ENCODE measurements at regions not wholly inside any gene's neighbourhood (a gene's known extent, or its start where the extent isn't known, plus 50 kb on each side); places are given as distances from the start of the nearest gene placed in this dataset.

- DNase-seq: no peak
Measured at GRCh38 chr10:43985941-43986340, 337.3 kb upstream of the ZNF32 start.

DNA sequence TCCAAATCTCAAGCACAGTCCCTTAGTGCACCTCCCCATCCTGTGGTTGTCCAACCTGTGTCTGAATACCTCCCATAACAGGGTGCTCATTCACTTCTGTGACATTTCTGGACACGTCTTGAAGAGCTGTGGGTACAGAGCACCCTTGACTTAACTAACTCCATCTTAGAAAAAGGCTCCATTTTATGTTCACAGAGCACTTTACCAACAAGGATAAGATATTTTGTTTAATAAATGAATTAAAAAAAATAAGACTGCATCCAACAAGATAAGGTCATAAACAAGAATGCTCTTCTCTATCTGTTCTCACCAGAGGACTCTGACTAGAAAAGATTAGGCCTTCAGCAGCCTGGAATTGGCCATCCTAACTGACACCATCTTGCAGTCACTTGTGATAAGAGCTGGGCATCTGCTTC, 335.2 kb upstream of the ZNF32 start:
- no peak for DNase-seq

GRCh38 chr10:43983405-43983804, 334.7 kb upstream of the ZNF32 start:
- no peak for DNase-seq

DNA sequence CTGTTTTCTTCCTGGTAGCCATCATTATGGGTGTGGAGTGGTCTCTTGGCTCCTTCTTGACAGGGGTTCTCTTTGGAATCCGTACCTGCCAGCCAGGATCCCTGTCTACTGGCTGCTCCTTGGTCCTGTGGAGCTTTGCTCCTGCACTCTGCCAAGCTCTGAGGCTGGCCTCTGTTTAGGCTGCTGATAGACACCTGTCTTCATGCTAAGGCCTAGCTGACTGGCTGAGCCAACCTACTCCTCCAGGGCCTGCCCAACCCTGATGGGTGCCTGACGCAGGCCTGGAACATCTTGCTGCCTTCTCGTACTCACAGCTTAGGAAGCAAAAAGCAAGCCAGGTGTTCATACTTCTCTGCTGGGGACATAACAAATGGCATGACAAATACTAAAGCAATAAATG, 333.6 kb upstream of the ZNF32 start:
- no peak for DNase-seq

GRCh38 chr10:43981696-43982095, 333.0 kb upstream of the ZNF32 start:
- DNase-seq: no peak

- no peak for DNase-seq
Measured at GRCh38 chr10:43981232-43981631, 332.6 kb upstream of the ZNF32 start.

DNA sequence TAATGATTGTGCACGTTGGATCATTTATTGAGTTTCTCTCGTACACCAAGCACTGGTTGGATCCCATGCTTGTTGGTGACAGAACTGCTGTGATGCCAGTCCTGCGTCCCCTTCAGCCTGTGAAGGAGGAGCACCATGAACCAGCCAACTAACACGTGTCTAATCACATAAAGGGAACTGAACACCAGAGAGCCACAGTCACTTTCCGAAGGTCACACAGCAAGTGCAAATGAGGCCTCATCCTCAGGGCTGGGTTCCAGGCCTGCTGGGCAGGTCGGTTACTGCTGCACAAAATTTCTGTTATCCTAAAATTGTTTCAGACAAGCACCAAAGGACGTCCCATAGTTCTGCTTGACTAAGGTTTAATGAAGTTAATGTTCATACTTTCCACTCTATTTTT, 332.0 kb upstream of the ZNF32 start:
- no peak for DNase-seq

DNA sequence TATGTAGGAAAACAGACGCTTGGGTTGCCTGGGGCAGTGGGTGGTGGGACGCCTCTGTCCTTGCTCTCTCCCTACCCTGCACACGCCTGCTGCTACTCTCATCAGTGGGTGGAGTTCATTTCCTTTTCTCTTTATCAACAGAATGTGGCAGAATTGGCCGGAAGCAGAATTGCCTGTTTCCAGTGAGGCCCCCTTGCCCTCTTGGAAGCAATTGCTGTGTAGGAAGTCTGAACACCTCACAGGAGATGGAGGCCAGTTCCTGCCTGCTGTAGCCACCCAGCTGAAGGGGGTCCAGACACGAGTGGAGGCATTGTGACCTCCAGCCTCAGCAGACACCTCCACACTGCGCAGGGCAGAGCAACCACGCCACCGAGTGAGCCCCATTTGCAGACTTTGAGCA, 331.6 kb upstream of the ZNF32 start:
- no peak for DNase-seq

DNA sequence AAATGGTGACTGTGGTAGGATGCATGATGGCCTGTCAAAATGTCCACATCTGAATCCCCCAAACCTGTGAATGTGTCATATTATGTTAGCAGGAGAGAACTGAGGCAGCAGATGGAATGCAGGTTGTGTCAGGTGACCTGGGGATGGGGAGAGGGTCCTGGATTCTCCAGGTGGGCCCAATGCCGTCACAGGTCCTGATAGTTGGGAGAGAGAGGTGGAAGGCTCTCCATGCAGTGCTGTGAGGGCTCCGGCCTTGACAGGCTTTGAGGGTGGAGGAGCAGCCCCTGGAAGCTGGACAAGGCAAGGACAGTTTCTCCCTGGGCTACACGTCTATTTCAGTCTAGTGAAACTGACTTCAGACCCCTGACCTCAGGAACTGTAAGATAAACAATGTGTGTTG, 330.9 kb upstream of the ZNF32 start:
- no peak for DNase-seq

- DNase-seq: no peak
Measured at GRCh38 chr10:43978936-43979335, 330.3 kb upstream of the ZNF32 start.

- DNase-seq: no peak
Measured at GRCh38 chr10:43978091-43978490, 329.4 kb upstream of the ZNF32 start.

DNA sequence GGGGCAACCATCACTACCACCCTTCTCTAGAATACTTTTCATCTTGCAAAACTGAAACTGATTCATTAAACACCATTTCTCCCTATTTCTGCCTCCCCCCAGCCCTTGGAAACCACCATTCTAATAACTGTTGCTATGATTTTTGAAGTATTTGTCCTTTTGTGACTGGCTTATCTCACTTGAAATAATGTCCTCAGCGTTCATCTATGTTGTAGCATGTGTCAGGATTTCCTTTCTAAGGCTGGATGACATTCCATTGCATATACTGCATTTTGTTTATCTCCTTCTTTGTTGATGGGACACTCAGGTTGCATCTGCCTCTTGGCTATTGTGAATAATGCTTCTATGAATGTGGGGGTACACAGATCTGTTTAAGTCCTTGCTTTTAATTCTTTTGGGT, 327.6 kb upstream of the ZNF32 start:
- DNase-seq: no peak

GRCh38 chr10:43973801-43974200, 325.1 kb upstream of the ZNF32 start:
- no peak for DNase-seq

DNA sequence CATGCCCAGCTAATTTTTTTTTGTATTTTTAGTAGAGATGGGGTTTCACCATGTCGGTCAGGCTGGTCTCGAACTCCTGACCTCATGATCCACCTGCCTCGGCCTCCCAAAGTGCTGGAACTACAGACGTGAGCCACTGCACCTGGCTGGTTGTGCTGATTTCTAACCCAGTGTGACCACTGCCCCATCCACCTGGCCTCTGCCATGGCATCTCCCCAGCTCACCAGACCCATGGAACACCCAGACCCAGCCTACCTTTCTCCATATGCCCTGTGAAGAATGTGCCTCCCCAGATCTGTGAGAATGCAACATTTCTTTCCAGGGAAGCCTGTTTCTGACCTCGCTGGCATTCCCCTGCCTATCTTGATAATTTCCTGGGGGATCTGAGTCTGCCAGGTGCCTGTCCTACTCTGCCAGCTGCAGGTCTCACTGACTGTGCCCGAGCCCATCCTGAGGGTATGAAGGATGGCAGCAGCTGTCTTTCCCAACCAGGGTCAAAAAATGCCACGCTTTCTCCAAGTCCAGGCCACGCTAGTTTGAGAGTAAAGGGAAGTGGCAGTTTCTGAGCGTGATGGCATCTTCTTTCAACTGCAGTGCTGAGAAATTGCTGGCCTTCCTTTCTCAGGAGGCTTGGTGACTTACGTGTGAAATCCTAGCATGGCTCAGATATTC, 324.4 kb upstream of the ZNF32 start:
- no peak for DNase-seq

- DNase-seq: no peak
Measured at GRCh38 chr10:43971981-43972380, 323.3 kb upstream of the ZNF32 start.

- no peak for DNase-seq
Measured at GRCh38 chr10:43971306-43971705, 322.6 kb upstream of the ZNF32 start.

DNA sequence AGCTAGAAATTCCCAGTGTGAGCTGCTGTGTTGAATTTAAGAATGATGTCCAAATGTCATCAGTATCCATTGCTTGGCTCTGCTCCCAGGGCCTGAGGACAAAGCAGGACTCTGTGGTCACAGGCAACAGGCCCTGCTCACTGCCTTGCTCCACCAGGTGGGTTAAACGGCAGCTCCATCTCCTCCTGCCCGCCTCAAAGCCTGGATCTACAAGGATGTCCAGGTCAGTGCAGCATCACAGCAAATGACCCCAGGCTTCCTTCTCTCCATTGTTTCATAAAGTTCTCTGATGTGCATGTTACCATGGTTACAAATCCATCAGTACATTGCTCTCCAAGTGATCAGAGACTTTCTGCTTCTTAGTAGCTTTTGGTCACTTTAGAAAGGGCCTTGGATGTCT, 322.0 kb upstream of the ZNF32 start:
- no peak for DNase-seq

DNA sequence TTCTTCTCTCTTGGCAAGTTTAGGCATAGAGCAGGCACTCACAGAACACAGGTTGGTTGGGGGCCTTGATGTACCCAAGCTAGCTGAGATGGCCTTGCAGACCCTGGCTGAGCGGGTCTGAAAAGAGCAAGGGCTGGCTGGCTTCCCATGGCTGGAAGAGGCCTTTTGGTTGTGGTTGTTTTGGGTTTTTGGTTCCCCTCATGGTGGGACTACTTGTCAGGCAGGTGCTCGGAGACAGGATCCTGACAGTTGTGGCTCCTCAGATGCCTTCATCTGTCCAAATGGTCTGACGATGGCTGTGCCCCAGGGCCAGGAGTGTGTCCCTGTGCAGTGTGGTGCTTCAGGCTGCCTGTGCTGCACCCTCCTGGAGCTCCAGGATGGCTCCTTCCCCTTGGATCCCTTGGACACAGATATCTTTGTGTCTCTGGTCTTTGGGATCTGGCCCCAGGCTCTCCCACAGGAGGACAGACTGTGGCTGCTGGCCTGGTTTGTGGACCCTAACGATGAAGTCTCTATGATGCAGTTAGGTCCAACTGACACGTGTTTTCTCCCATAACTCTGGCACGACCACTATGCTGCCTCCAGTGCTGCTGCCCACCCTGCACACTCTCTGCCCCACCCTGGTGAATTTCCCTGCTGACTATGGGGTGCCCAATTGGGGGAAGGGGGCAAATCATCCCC, 321.5 kb upstream of the ZNF32 start:
- no peak for DNase-seq

DNA sequence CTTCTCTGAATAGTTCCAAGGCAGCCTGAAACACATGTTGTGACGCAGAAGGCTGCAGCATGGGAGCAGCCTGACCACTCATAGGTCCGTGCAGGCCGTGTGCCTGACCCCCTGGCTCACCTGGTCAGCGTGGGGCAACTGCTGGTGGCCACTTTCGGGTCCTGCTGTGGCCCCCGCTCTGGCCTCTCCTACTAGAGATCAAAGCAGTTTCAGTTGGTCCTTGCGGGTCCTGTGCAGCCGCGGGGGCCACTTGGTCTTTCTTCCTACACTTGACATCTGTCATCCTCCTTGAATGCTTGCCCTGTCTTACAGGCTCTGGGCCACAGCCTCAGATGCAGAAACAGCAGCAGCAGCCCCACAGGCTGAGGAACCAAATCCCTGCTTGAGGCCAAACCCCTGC, 320.8 kb upstream of the ZNF32 start:
- DNase-seq: no peak

GRCh38 chr10:43968961-43969360, 320.3 kb upstream of the ZNF32 start:
- DNase-seq: no peak

- no peak for DNase-seq
Measured at GRCh38 chr10:43968076-43968475, 319.4 kb upstream of the ZNF32 start.

DNA sequence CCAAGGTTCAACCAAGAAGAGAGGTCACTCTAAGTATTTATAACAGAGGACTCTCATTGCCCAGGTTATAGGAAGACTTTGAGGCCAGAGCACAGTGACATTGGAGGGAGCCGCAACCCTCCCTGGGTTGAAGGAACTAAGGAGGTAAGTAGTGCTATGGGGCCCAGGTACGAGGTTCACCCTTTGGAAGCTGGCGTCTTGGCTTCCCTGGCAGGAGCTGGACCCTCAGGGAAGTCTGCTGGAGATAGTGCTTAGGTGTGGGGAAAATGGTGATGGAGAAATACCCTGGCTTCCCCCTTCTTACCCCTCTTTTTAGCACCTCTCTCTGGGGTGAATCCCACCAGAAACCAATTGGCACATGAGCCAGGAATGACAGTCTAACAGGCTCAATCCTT, 317.9 kb upstream of the ZNF32 start:
- DNase-seq: no peak

GRCh38 chr10:43965918-43966570, 317.4 kb upstream of the ZNF32 start:
- DNase-seq: no peak

All from NCI-H526 treated with DMSO at 0.1 percent for 48 hours (cell line).